ENCODE measurements at regions not wholly inside any gene's neighbourhood (a gene's known extent, or its start where the extent isn't known, plus 50 kb on each side); places are given as distances from the start of the nearest gene placed in this dataset.

- no peaks in the 10 kb centered on the region for H3K36me3 ChIP-seq (ENCODE audit: control insufficient read depth, insufficient read depth, low read length)
- TF ChIP-seq CTCF (IDR thresholded peaks at IDR 0.05) = no peak
- no peak overlapping the region for H3K4me3 ChIP-seq (ENCODE audit: low read length)
- H3K4me1 ChIP-seq (ENCODE audit: control insufficient read depth, insufficient read depth, low read length) = no peaks in the 10 kb centered on the region
- no peaks in the 10 kb centered on the region for H3K9me3 ChIP-seq (ENCODE audit: control insufficient read depth, insufficient read depth, low read length)
- no peaks in the 10 kb centered on the region for H3K27me3 ChIP-seq (ENCODE audit: control insufficient read depth, insufficient read depth, low read length)
- intact Hi-C loops (cut with micrococcal nuclease) = no loop called here
- WGBS (ENCODE audit: insufficient coverage) = 65% methylated on average over 3 of the region's 4 CpGs
- no peak overlapping the region for H3K27ac ChIP-seq (ENCODE audit: low read length)
- no peaks in the 10 kb centered on the region for H3K27me3 Mint-ChIP-seq (ENCODE audit: low read depth in 2 of 2)
- no peak overlapping the region for H3K27ac Mint-ChIP-seq
- no peak for ATAC-seq
- peaks cover 0 to 5% of the 10 kb centered on the region in 2 donors for H3K9me3 Mint-ChIP-seq
- no peaks in the 10 kb centered on the region for H3K36me3 Mint-ChIP-seq
- no peak for DNase-seq
- H3K4me3 Mint-ChIP-seq = no peak overlapping the region
- H3K4me1 Mint-ChIP-seq = no peaks in the 10 kb centered on the region
These were observed 341.0 kb downstream of the MEIS1 start for GRCh38 chr2:66775730-66776422.

DNA sequence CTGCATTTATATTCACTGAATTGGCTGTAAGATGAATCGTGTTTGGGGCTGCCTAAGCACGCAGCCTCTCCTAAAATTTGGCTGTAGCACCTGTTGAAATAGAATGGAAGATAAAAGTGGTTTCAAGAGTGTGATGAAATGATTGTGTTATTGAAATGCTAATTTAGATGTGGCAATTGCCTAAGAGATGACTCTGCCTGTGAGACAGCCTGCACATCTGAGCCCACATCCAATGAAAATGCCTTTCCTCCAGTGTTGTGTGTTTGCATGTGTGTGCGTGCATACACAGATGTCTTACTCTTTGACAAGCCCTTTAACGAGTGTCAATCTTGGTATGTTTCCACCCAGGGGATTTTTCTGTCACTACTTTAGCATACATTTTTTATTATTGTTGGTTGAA, 346.9 kb downstream of the MEIS1 start:
- no peak for DNase-seq
- H3K4me1 Mint-ChIP-seq = no peaks in the 10 kb centered on the region
- no peak for ATAC-seq
- H3K9me3 ChIP-seq (ENCODE audit: control insufficient read depth, insufficient read depth, low read length) = no peaks in the 10 kb centered on the region
- H3K27ac Mint-ChIP-seq = no peak overlapping the region
- H3K27me3 ChIP-seq (ENCODE audit: control insufficient read depth, insufficient read depth, low read length) = no peaks in the 10 kb centered on the region
- intact Hi-C loops (cut with micrococcal nuclease) = no loop called here
- no peak overlapping the region for H3K4me3 Mint-ChIP-seq
- WGBS (ENCODE audit: insufficient coverage) = 93% methylated on average over 3 of the region's 4 CpGs
- no peak overlapping the region for H3K4me3 ChIP-seq (ENCODE audit: low read length)
- H3K36me3 ChIP-seq (ENCODE audit: control insufficient read depth, insufficient read depth, low read length) = no peaks in the 10 kb centered on the region
- no peak overlapping the region for H3K27ac ChIP-seq (ENCODE audit: low read length)
- H3K27me3 Mint-ChIP-seq (ENCODE audit: low read depth in 2 of 2) = no peaks in the 10 kb centered on the region
- no peaks in the 10 kb centered on the region for H3K36me3 Mint-ChIP-seq
- no peak for TF ChIP-seq CTCF (IDR thresholded peaks at IDR 0.05)
- no peaks in the 10 kb centered on the region for H3K4me1 ChIP-seq (ENCODE audit: control insufficient read depth, insufficient read depth, low read length)
- H3K9me3 Mint-ChIP-seq = peaks cover 3 to 7% of the 10 kb centered on the region in 2 donors

GRCh38 chr2:66782780-66783361, 347.9 kb downstream of the MEIS1 start:
- no peak for ATAC-seq
- H3K9me3 ChIP-seq (ENCODE audit: control insufficient read depth, insufficient read depth, low read length) = no peaks in the 10 kb centered on the region

More at GRCh38 chr2:66782780-66783361, 347.9 kb downstream of the MEIS1 start:
- no peaks in the 10 kb centered on the region for H3K27me3 Mint-ChIP-seq (ENCODE audit: low read depth in 2 of 2)
- no peaks in the 10 kb centered on the region for H3K36me3 Mint-ChIP-seq
- Histone ChIP-seq H3K27me3 (ENCODE audit: control insufficient read depth, insufficient read depth, low read length) (no peaks in the 10 kb centered on the region), H3K4me1 (ENCODE audit: control insufficient read depth, insufficient read depth, low read length) (no peaks in the 10 kb centered on the region), H3K27ac (ENCODE audit: low read length) (no peak overlapping the region), H3K36me3 (ENCODE audit: control insufficient read depth, insufficient read depth, low read length) (no peaks in the 10 kb centered on the region), H3K4me3 (ENCODE audit: low read length) (no peak overlapping the region)
- no peak overlapping the region for H3K4me3 Mint-ChIP-seq
- intact Hi-C loops (cut with micrococcal nuclease) = no loop called here
- H3K4me1 Mint-ChIP-seq = no peaks in the 10 kb centered on the region
- DNase-seq = no peak
- TF ChIP-seq CTCF (IDR thresholded peaks at IDR 0.05) = no peak
- H3K27ac Mint-ChIP-seq = no peak overlapping the region
- 91% methylated on average over 5 of the region's 7 CpGs for WGBS (ENCODE audit: insufficient coverage)
- peaks cover 3 to 5% of the 10 kb centered on the region in 2 donors for H3K9me3 Mint-ChIP-seq

Measured in natural killer cell (primary cell).